GM23338 (cell line): ENCODE measurements at regions not wholly inside any gene's neighbourhood (a gene's known extent, or its start where the extent isn't known, plus 50 kb on each side); places are given as distances from the start of the nearest gene placed in this dataset.

ENCODE experiments used
- ATAC-seq: fragments of 200-7000 bp; cut with Tn5 transposase; 3 replicates; pipeline ENCODE4 v1.9.1; 2020
- DNase-seq: peaks from one replicate; pipeline ENCODE4 v3.0.0-alpha.2; 2015; ENCODE audit warnings: low spot score
- H2AFZ ChIP-seq: fragments of 200-600 bp; sonication (generic); 2 replicates; pipeline ENCODE4 v1.8.0; 2016; ENCODE audit warnings: antibody characterized with exemption, mild to moderate bottlenecking, moderate library complexity
- H3F3A ChIP-seq: fragments of 200-600 bp; sonication (generic); replicated peaks from 2 replicates; pipeline ENCODE4 v1.8.0; 2017; ENCODE audit warnings: antibody characterized with exemption, mixed run types, low read depth
- H3K27ac ChIP-seq: fragments of 200-600 bp; sonication (generic); 2 replicates; pipeline ENCODE4 v1.6.1; 2016; ENCODE audit warnings: low read depth
- H3K27me3 ChIP-seq: fragments of 200-600 bp; sonication (generic); 2 replicates; pipeline ENCODE4 v1.8.0; 2016; ENCODE audit warnings: mild to moderate bottlenecking, mixed run types, moderate library complexity; ENCODE audit not compliant: insufficient read depth
- H3K36me3 ChIP-seq: fragments of 200-600 bp; sonication (generic); 2 replicates; pipeline ENCODE4 v1.8.0; 2016; ENCODE audit warnings: mild to moderate bottlenecking; ENCODE audit not compliant: insufficient read depth
- H3K4me1 ChIP-seq: fragments of 200-600 bp; sonication (generic); 2 replicates; pipeline ENCODE4 v1.8.0; 2016; ENCODE audit warnings: mild to moderate bottlenecking, moderate library complexity; ENCODE audit not compliant: insufficient read depth
- H3K4me2 ChIP-seq: fragments of 200-600 bp; sonication (generic); 2 replicates; pipeline ENCODE4 v1.7.1; 2017; ENCODE audit warnings: mixed run types
- H3K4me3 ChIP-seq: fragments of 200-600 bp; sonication (generic); 2 replicates; pipeline ENCODE4 v1.6.1; 2016; ENCODE audit warnings: mixed run types
- H3K79me2 ChIP-seq: fragments of 200-600 bp; sonication (generic); replicated peaks from 2 replicates; pipeline ENCODE4 v1.8.0; 2017; ENCODE audit warnings: mild to moderate bottlenecking; ENCODE audit not compliant: insufficient read depth
- H3K9me2 ChIP-seq: fragments of 200-600 bp; sonication (generic); 2 replicates; pipeline ENCODE4 v1.8.0; 2017; ENCODE audit not compliant: insufficient read depth
- H4K20me1 ChIP-seq: fragments of 200-600 bp; sonication (generic); replicated peaks from 2 replicates; pipeline ENCODE4 v1.8.0; 2017; ENCODE audit warnings: mild to moderate bottlenecking; ENCODE audit not compliant: insufficient read depth
- H3K27ac Mint-ChIP-seq: 2 replicates; pipeline ENCODE4 v1.8.0; 2020; ENCODE audit warnings: inconsistent platforms, mild to moderate bottlenecking, moderate library complexity, mixed read lengths
- H3K27me3 Mint-ChIP-seq: 3 replicates; pipeline ENCODE4 v1.8.0; 2022; ENCODE audit warnings: low read depth, mild to moderate bottlenecking, moderate library complexity, mixed read lengths, inconsistent platforms; ENCODE audit not compliant: insufficient read depth, poor library complexity
- H3K36me3 Mint-ChIP-seq: 3 replicates; pipeline ENCODE4 v1.8.0; 2021; ENCODE audit warnings: low read depth, mild to moderate bottlenecking, inconsistent platforms, moderate library complexity, mixed read lengths
- H3K4me1 Mint-ChIP-seq: 3 replicates; pipeline ENCODE4 v1.8.0; 2020; ENCODE audit warnings: mild to moderate bottlenecking, inconsistent platforms, mixed read lengths
- H3K4me3 Mint-ChIP-seq: 3 replicates; pipeline ENCODE4 v1.8.0; 2021; ENCODE audit warnings: moderate library complexity, mild to moderate bottlenecking, inconsistent platforms, mixed read lengths
- H3K9me3 Mint-ChIP-seq: 3 replicates; pipeline ENCODE4 v1.8.0; 2020; ENCODE audit warnings: moderate library complexity, mild to moderate bottlenecking, inconsistent platforms, mixed read lengths
- ETS1 ChIP-seq: IDR thresholded peaks from 2 replicates; pipeline ENCODE4 v1.6.1; 2016; ENCODE audit warnings: antibody characterized with exemption
- EZH2phosphoT487 ChIP-seq: fragments of 200-600 bp; sonication (generic); IDR thresholded peaks from one replicate; pipeline ENCODE4 v1.8.1; 2018; ENCODE audit warnings: antibody characterized with exemption; ENCODE audit not compliant: unreplicated experiment
- JUNB ChIP-seq: IDR thresholded peaks from one replicate; pipeline ENCODE4 v1.6.1; 2016; ENCODE audit warnings: antibody characterized with exemption; ENCODE audit not compliant: unreplicated experiment
- POLR2AphosphoS5 ChIP-seq: IDR thresholded peaks from 2 replicates; pipeline ENCODE4 v1.6.1; 2016; ENCODE audit warnings: antibody characterized with exemption, low read depth
- STAT1 ChIP-seq: IDR thresholded peaks from one replicate; pipeline ENCODE4 v1.6.1; 2016; ENCODE audit warnings: antibody characterized with exemption; ENCODE audit not compliant: unreplicated experiment
- ZNF114 ChIP-seq: fragments of 250-450 bp; sonication (Bioruptor Pico); IDR thresholded peaks from 2 replicates; pipeline ENCODE4 v1.5.0; 2020; ENCODE audit warnings: mild to moderate bottlenecking, moderate library complexity
- TF ChIP-seq, protein P1 (sequence below): IDR thresholded peaks from one replicate; pipeline ENCODE4 v1.6.1; 2018; ENCODE audit warnings: antibody characterized with exemption; ENCODE audit not compliant: unreplicated experiment
- TF ChIP-seq, protein P2 (sequence below): fragments of 250-450 bp; sonication (Bioruptor Pico); IDR thresholded peaks from 2 replicates; pipeline ENCODE4 v1.5.0; 2020; ENCODE audit warnings: mild to moderate bottlenecking, moderate library complexity
- TF ChIP-seq, protein P3 (sequence below), 2 experiments: fragments of 200-600 bp in 1 of 2; sonication (generic) in 1 of 2; conservative IDR thresholded peaks; 2 replicates each; pipeline versions ENCODE4 v1.5.1 to v1.6.1; 2016 to 2017; ENCODE audit warnings: antibody characterized with exemption in 2 of 2, low read depth in 2 of 2, mild to moderate bottlenecking in 2 of 2, moderate library complexity in 1 of 2

DNA sequence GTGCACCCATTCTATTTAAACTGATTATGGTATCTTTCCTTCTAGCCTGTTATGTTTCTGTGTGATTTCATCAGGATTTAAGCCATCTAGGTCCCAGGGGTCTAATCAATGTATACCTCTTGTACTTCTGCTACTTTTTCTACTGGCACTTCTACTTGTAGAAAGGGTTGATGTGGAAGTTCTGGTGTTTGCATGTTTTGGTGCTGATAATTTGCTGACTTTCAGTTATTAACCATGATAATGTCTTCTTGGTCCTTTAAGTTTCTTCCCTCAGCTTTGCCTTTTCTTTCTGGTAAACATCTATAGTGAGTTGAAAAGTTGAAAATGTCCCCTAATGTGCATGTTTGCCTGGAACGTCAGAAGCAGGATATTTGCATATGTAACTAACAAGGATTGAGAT is 390.6 kb upstream of the MAP3K7 start (continued):
- TF ChIP-seq, protein P1, sequence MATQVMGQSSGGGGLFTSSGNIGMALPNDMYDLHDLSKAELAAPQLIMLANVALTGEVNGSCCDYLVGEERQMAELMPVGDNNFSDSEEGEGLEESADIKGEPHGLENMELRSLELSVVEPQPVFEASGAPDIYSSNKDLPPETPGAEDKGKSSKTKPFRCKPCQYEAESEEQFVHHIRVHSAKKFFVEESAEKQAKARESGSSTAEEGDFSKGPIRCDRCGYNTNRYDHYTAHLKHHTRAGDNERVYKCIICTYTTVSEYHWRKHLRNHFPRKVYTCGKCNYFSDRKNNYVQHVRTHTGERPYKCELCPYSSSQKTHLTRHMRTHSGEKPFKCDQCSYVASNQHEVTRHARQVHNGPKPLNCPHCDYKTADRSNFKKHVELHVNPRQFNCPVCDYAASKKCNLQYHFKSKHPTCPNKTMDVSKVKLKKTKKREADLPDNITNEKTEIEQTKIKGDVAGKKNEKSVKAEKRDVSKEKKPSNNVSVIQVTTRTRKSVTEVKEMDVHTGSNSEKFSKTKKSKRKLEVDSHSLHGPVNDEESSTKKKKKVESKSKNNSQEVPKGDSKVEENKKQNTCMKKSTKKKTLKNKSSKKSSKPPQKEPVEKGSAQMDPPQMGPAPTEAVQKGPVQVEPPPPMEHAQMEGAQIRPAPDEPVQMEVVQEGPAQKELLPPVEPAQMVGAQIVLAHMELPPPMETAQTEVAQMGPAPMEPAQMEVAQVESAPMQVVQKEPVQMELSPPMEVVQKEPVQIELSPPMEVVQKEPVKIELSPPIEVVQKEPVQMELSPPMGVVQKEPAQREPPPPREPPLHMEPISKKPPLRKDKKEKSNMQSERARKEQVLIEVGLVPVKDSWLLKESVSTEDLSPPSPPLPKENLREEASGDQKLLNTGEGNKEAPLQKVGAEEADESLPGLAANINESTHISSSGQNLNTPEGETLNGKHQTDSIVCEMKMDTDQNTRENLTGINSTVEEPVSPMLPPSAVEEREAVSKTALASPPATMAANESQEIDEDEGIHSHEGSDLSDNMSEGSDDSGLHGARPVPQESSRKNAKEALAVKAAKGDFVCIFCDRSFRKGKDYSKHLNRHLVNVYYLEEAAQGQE = no peak

DNA sequence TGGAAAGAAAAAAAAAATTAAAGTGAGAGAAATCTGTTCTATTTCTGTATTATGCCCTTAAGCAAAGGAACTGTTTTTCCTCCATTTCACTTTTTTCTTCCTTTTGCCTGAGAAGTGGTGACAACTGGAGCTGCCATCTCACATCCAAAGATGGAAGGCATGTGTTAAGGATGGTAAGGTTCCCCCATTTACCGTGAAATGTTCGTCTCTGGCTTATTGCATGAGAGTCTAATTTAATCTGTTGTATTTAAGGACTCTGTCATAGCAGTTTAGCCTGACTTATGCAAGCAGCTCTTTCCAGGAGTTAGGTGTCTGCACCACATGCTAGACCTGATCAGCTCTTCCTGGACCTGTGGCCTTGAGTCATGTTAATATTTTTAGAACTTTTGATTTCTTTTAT is 389.5 kb upstream of the MAP3K7 start:
- Histone ChIP-seq H3K27ac (no peak overlapping the region), H3K4me3 (no peak overlapping the region), H3K9me2 (0 out of 2 replicates have a peak, but pooled peaks cover 4% of the 10 kb centered on the region), H3K4me2 (no peak overlapping the region), H4K20me1 (no peaks in the 10 kb centered on the region), H3K79me2 (no peaks in the 10 kb centered on the region), H3K36me3 (no peaks in the 10 kb centered on the region), H2AFZ (no peak overlapping the region), H3K4me1 (peaks cover 6% of the 10 kb centered on the region; the same call in 1 of the 2 replicates), H3F3A (no peaks in the 10 kb centered on the region), H3K27me3 (no peaks in the 10 kb centered on the region)
- H3K27me3 Mint-ChIP-seq = peaks cover 3% of the 10 kb centered on the region
- H3K4me3 Mint-ChIP-seq = no peak overlapping the region
- peaks cover 12% of the 10 kb centered on the region for H3K4me1 Mint-ChIP-seq
- DNase-seq (no peak), ATAC-seq (no peak)
- H3K36me3 Mint-ChIP-seq = no peaks in the 10 kb centered on the region
- no peaks in the 10 kb centered on the region for H3K9me3 Mint-ChIP-seq
- no peak overlapping the region for H3K27ac Mint-ChIP-seq
- TF ChIP-seq STAT1 (no peak), EZH2phosphoT487 (no peak), ETS1 (no peak), POLR2AphosphoS5 (no peak), JUNB (no peak), ZNF114 (CRISPR knock-in tag) (no peak)
- TF ChIP-seq, protein P2, sequence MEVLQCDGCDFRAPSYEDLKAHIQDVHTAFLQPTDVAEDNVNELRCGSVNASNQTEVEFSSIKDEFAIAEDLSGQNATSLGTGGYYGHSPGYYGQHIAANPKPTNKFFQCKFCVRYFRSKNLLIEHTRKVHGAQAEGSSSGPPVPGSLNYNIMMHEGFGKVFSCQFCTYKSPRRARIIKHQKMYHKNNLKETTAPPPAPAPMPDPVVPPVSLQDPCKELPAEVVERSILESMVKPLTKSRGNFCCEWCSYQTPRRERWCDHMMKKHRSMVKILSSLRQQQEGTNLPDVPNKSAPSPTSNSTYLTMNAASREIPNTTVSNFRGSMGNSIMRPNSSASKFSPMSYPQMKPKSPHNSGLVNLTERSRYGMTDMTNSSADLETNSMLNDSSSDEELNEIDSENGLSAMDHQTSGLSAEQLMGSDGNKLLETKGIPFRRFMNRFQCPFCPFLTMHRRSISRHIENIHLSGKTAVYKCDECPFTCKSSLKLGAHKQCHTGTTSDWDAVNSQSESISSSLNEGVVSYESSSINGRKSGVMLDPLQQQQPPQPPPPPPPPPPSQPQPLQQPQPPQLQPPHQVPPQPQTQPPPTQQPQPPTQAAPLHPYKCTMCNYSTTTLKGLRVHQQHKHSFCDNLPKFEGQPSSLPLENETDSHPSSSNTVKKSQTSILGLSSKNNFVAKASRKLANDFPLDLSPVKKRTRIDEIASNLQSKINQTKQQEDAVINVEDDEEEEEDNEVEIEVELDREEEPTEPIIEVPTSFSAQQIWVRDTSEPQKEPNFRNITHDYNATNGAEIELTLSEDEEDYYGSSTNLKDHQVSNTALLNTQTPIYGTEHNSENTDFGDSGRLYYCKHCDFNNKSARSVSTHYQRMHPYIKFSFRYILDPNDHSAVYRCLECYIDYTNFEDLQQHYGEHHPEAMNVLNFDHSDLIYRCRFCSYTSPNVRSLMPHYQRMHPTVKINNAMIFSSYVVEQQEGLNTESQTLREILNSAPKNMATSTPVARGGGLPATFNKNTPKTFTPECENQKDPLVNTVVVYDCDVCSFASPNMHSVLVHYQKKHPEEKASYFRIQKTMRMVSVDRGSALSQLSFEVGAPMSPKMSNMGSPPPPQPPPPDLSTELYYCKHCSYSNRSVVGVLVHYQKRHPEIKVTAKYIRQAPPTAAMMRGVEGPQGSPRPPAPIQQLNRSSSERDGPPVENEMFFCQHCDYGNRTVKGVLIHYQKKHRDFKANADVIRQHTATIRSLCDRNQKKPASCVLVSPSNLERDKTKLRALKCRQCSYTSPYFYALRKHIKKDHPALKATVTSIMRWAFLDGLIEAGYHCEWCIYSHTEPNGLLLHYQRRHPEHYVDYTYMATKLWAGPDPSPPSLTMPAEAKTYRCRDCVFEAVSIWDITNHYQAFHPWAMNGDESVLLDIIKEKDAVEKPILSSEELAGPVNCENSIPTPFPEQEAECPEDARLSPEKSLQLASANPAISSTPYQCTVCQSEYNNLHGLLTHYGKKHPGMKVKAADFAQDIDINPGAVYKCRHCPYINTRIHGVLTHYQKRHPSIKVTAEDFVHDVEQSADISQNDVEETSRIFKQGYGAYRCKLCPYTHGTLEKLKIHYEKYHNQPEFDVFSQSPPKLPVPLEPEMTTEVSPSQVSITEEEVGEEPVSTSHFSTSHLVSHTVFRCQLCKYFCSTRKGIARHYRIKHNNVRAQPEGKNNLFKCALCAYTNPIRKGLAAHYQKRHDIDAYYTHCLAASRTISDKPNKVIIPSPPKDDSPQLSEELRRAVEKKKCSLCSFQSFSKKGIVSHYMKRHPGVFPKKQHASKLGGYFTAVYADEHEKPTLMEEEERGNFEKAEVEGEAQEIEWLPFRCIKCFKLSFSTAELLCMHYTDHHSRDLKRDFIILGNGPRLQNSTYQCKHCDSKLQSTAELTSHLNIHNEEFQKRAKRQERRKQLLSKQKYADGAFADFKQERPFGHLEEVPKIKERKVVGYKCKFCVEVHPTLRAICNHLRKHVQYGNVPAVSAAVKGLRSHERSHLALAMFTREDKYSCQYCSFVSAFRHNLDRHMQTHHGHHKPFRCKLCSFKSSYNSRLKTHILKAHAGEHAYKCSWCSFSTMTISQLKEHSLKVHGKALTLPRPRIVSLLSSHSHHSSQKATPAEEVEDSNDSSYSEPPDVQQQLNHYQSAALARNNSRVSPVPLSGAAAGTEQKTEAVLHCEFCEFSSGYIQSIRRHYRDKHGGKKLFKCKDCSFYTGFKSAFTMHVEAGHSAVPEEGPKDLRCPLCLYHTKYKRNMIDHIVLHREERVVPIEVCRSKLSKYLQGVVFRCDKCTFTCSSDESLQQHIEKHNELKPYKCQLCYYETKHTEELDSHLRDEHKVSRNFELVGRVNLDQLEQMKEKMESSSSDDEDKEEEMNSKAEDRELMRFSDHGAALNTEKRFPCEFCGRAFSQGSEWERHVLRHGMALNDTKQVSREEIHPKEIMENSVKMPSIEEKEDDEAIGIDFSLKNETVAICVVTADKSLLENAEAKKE (CRISPR knock-in tag) = no peak
- TF ChIP-seq, protein P1 = no peak
- TF ChIP-seq, protein P3, sequence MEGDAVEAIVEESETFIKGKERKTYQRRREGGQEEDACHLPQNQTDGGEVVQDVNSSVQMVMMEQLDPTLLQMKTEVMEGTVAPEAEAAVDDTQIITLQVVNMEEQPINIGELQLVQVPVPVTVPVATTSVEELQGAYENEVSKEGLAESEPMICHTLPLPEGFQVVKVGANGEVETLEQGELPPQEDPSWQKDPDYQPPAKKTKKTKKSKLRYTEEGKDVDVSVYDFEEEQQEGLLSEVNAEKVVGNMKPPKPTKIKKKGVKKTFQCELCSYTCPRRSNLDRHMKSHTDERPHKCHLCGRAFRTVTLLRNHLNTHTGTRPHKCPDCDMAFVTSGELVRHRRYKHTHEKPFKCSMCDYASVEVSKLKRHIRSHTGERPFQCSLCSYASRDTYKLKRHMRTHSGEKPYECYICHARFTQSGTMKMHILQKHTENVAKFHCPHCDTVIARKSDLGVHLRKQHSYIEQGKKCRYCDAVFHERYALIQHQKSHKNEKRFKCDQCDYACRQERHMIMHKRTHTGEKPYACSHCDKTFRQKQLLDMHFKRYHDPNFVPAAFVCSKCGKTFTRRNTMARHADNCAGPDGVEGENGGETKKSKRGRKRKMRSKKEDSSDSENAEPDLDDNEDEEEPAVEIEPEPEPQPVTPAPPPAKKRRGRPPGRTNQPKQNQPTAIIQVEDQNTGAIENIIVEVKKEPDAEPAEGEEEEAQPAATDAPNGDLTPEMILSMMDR (conservative IDR thresholded peaks at IDR 0.05; ENCODE audit: low read depth in 2 of 2) = no peak
